ENCODE measurements at regions not wholly inside any gene's neighbourhood (a gene's known extent, or its start where the extent isn't known, plus 50 kb on each side); places are given as distances from the start of the nearest gene placed in this dataset.

- TF ChIP-seq EZH2 (IDR thresholded peaks at IDR 0.05) (no peak), CTCF (IDR thresholded peaks at IDR 0.05) (no peak)
Observed at GRCh38 chr11:23205156-23205871, 345.0 kb upstream of the CCDC179 start.

Data from neural progenitor cell (in vitro differentiated cells).